ENCODE measurements at regions not wholly inside any gene's neighbourhood (a gene's known extent, or its start where the extent isn't known, plus 50 kb on each side); places are given as distances from the start of the nearest gene placed in this dataset.

DNA sequence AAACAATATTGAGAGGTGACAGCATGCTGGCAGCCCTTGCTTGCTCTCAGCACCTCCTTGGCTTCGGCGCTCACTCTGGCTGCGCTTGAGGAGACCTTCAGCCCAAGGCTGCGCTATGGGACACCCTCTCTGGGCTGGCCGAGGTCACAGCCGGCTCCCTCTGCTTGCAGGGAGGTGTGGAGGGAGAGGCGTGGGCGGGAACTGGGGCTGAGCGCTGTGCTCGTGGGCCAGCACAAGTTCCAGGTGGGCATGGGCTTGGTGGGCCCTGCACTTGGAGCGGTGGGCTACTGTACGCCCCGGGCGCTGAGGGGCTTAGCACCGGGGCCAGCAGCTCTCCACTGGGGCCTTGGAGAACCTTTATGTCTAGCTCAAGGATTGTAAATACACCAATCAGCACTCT is 1613.8 kb upstream of the IGFBP7 start:
- TF ChIP-seq CTCF (IDR thresholded peaks at IDR 0.05; ENCODE audit: low read length), result no peak
- TF ChIP-seq EZH2 (IDR thresholded peaks at IDR 0.05; ENCODE audit: borderline replicate concordance, low read length), result no peak

Data from OCI-LY1 (cell line).